Muscle layer of duodenum (tissue), 2 donors: ENCODE measurements at regions not wholly inside any gene's neighbourhood (a gene's known extent, or its start where the extent isn't known, plus 50 kb on each side); places are given as distances from the start of the nearest gene placed in this dataset.

ENCODE experiments used
- H3K27ac ChIP-seq: one replicate; pipeline ENCODE4 v1.7.0; 2013; ENCODE audit warnings: mild to moderate bottlenecking, low read length
- H3K27me3 ChIP-seq: one replicate; pipeline ENCODE4 v1.7.0; 2013; ENCODE audit warnings: low read depth, mild to moderate bottlenecking, control low read depth, low read length
- H3K36me3 ChIP-seq, 2 donors: one replicate each; pipeline ENCODE4 v1.7.0; 2013; ENCODE audit warnings: low read length in 2 of 2, control low read depth in 1 of 2, mild to moderate bottlenecking in 1 of 2; ENCODE audit not compliant: insufficient read depth in 2 of 2, control insufficient read depth in 1 of 2
- H3K4me1 ChIP-seq, 2 donors: one replicate each; pipeline ENCODE4 v1.7.0; 2013; ENCODE audit warnings: low read length in 2 of 2, mild to moderate bottlenecking in 2 of 2, control low read depth in 1 of 2, moderate library complexity in 1 of 2; ENCODE audit not compliant: insufficient read depth in 2 of 2, control insufficient read depth in 1 of 2
- H3K4me3 ChIP-seq, 2 donors: one replicate each; pipeline ENCODE4 v1.7.0; 2013; ENCODE audit warnings: low read length in 2 of 2, low read depth in 1 of 2, mild to moderate bottlenecking in 1 of 2
- H3K9me3 ChIP-seq, 2 donors: one replicate each; pipeline ENCODE4 v1.7.0; 2013; ENCODE audit warnings: low read length in 2 of 2, control low read depth in 1 of 2, mild to moderate bottlenecking in 1 of 2; ENCODE audit not compliant: control insufficient read depth in 1 of 2
- donor health status: healthy.

DNA sequence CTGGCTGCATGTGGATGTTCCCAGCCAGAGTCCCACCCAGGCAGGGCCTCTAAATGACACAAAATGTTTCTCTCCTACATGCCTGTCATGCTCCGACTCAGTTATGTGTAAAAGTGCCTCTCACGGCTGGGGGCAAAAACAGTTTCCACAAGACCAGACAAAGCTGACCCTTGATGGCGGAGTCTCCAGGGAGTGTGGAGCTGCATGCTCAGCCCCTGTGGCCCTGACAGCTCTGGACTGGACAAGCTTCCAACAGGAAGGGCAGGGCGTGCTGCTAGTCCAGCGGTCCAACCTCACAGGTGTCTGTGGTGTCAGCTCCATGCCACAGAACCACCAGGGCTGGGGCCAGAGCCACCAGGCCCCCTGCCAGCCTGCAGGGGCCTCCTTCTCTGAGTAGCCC is 149.6 kb downstream of the CRYBB2 start:
- H3K4me3 ChIP-seq = no peak overlapping the region
- H3K27me3 ChIP-seq = no peaks in the 10 kb centered on the region
- H3K9me3 ChIP-seq = no peaks in the 10 kb centered on the region
- H3K36me3 ChIP-seq = peaks cover 0 to 9% of the 10 kb centered on the region in 2 donors
- peaks cover 0 to 18% of the 10 kb centered on the region in 2 donors for H3K4me1 ChIP-seq
- no peak overlapping the region for H3K27ac ChIP-seq

- Histone ChIP-seq H3K4me1 (peaks cover 0 to 6% of the 10 kb centered on the region in 2 donors), H3K36me3 (peaks cover 0 to 14% of the 10 kb centered on the region in 2 donors), H3K27me3 (no peaks in the 10 kb centered on the region), H3K27ac (no peak overlapping the region), H3K4me3 (no peak overlapping the region), H3K9me3 (no peaks in the 10 kb centered on the region)
Observed at GRCh38 chr22:25370322-25370721, 150.9 kb downstream of the CRYBB2 start.

- Histone ChIP-seq H3K27ac (no peak overlapping the region), H3K4me1 (no peaks in the 10 kb centered on the region), H3K9me3 (no peaks in the 10 kb centered on the region), H3K4me3 (no peak overlapping the region), H3K27me3 (no peaks in the 10 kb centered on the region), H3K36me3 (peaks cover 0 to 21% of the 10 kb centered on the region in 2 donors)
Observed at GRCh38 chr22:25372000-25372595, 152.7 kb downstream of the CRYBB2 start.

DNA sequence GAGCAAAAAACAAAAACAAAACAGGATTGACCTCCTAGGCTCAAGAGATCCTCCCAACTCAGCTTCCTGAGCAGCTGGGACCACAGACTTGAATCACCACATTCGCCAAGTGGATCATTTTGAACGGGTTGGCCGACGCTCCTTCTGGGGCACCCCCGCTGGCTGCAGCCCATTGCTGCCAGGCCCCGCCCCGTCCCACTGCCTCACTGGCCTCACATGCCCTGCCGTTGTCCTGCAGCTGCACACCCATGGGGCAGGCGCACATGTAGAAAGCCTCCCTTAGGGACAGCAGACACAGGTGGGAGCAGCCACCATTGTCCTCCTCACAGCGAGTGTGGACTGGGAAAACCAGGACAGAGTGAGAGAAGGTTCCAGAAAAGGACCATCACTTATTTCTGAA is 154.5 kb downstream of the CRYBB2 start:
- Histone ChIP-seq H3K27ac (no peak overlapping the region), H3K4me3 (no peak overlapping the region), H3K9me3 (no peaks in the 10 kb centered on the region), H3K4me1 (no peaks in the 10 kb centered on the region), H3K27me3 (no peaks in the 10 kb centered on the region), H3K36me3 (peaks cover 4 to 33% of the 10 kb centered on the region in 2 donors)

- no peaks in the 10 kb centered on the region for H3K9me3 ChIP-seq
- peaks cover 4 to 34% of the 10 kb centered on the region in 2 donors for H3K36me3 ChIP-seq
- H3K27me3 ChIP-seq = no peaks in the 10 kb centered on the region
- H3K4me3 ChIP-seq = no peak overlapping the region
- H3K4me1 ChIP-seq = no peaks in the 10 kb centered on the region
- no peak overlapping the region for H3K27ac ChIP-seq
Observed at GRCh38 chr22:25374869-25375268, 155.4 kb downstream of the CRYBB2 start.

DNA sequence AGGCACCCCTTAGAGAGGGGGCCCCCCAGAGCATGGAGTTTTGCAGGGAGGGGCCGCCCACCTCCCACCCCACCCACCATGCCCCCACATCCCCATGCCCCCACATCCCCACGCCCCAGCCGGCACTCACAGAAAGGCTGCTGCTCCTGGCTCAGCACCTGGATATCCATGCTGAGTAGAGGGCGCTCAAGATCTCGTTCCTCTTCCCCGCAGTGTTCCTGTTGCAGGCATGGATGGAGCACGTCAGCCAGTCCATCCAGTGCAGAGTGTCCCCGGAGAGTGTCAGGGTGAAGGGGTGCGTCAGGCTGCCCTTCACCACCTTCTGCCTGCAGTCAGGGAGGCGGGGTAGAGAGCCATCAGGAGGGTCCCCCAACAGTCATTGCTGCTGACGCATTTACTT is 156.2 kb downstream of the CRYBB2 start:
- no peak overlapping the region for H3K27ac ChIP-seq

DNA sequence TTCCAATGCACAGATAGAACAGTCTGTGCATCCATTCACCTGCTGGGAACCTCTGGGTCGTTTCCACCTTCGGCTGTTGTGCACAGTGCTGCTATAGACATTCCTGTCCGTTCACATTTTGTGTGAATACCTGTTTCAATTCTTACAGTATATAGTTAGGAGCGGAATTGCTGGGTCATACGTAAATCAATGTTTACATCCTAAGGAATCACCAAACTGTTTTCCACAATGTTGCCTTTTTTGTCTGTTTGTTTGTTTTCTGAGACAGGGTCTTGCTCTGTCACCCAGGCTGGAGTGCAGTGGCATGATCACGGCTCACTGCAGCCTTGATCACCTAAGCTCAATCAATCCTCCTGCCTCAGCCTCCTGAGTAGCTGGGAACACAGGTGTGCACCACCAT is 158.3 kb downstream of the CRYBB2 start:
- Histone ChIP-seq H3K36me3 (peaks cover 10 to 43% of the 10 kb centered on the region in 2 donors), H3K4me1 (no peaks in the 10 kb centered on the region), H3K27me3 (no peaks in the 10 kb centered on the region), H3K27ac (no peak overlapping the region), H3K4me3 (no peak overlapping the region), H3K9me3 (no peaks in the 10 kb centered on the region)

More for the DNA sequence above, 156.2 kb downstream of the CRYBB2 start:
- Histone ChIP-seq H3K4me3 (no peak overlapping the region), H3K36me3 (peaks cover 10 to 42% of the 10 kb centered on the region in 2 donors), H3K27me3 (no peaks in the 10 kb centered on the region), H3K4me1 (no peaks in the 10 kb centered on the region), H3K9me3 (no peaks in the 10 kb centered on the region)

DNA sequence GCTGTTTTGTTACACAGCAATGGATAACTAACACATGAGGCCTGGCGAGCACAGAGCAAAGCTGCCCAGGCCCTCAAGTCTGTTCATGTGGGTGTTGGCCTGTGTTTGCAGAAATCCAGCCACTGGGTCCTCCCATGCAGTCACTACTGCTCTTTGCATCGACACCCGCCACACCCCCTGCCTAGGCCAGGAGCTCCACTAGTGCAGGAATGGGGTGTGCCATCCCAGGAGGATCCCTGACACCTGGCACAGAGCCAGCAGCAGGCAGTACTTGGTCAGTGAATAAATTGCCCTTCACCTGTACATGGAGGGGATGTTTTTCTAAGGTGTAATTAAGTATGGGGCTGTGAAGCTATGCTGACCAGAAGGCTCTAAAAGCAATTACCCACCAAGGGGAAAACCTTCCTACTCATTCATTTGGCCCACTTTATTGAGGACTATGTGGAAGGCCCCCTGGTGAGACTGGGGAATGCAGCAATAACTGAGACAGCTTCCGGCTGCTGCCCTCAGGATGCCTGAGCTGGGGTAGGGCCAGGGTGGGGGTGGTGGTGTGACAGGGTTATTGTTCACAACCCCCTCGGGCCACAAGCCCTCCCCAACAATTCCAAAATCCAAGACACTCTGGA is 160.8 kb downstream of the CRYBB2 start:
- Histone ChIP-seq H3K36me3 (peaks cover 10 to 34% of the 10 kb centered on the region in 2 donors), H3K27ac (no peak overlapping the region), H3K4me1 (no peaks in the 10 kb centered on the region), H3K27me3 (no peaks in the 10 kb centered on the region), H3K4me3 (no peak overlapping the region), H3K9me3 (no peaks in the 10 kb centered on the region)

DNA sequence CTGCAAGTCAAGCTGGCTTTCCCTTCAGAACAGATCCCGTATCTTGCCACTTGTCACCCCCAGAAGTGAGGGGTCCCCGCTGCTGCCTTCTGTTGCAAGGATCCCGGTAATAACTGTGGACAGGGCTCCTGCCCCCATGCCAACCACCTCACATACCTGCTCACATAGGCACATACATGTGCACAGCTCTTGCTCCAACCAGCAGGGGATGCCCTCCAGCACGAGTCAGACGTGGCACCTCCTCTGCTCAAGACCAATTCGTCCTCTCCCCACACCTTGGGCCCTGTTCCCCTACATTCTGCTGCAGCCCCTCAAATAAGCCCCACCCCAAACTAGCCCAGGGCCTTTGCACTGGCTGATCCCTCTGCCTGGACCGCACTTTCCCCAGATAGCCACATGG is 163.3 kb downstream of the CRYBB2 start:
- H3K36me3 ChIP-seq = peaks cover 6 to 25% of the 10 kb centered on the region in 2 donors
- no peaks in the 10 kb centered on the region for H3K27me3 ChIP-seq
- no peak overlapping the region for H3K27ac ChIP-seq
- H3K9me3 ChIP-seq = no peaks in the 10 kb centered on the region
- no peak overlapping the region for H3K4me3 ChIP-seq
- H3K4me1 ChIP-seq = peaks cover 0 to 3% of the 10 kb centered on the region in 2 donors

- H3K27me3 ChIP-seq = no peaks in the 10 kb centered on the region
- no peaks in the 10 kb centered on the region for H3K9me3 ChIP-seq
- H3K4me1 ChIP-seq = peaks cover 0 to 3% of the 10 kb centered on the region in 2 donors
- H3K27ac ChIP-seq = no peak overlapping the region
- H3K4me3 ChIP-seq = no peak overlapping the region
- peaks cover 6 to 22% of the 10 kb centered on the region in 2 donors for H3K36me3 ChIP-seq
Observed at GRCh38 chr22:25383278-25383820, 163.9 kb downstream of the CRYBB2 start.

GRCh38 chr22:25383892-25384291 is 164.5 kb downstream of the CRYBB2 start:
- H3K9me3 ChIP-seq = no peaks in the 10 kb centered on the region
- no peaks in the 10 kb centered on the region for H3K27me3 ChIP-seq
- no peak overlapping the region for H3K27ac ChIP-seq
- H3K36me3 ChIP-seq = peaks cover 6 to 18% of the 10 kb centered on the region in 2 donors
- no peak overlapping the region for H3K4me3 ChIP-seq
- peaks cover 0 to 7% of the 10 kb centered on the region in 2 donors for H3K4me1 ChIP-seq
